Urothelium cell line (cell line): ENCODE measurements at regions not wholly inside any gene's neighbourhood (a gene's known extent, or its start where the extent isn't known, plus 50 kb on each side); places are given as distances from the start of the nearest gene placed in this dataset.
"Not testable (repeated sequence)": the region's sequence is repeated elsewhere in the genome, so short reads cannot be mapped to it uniquely, and the experiment has no call there.

Source experiments
- DNase-seq: peaks from one replicate; pipeline ENCODE4 v3.0.0; 2011; ENCODE audit warnings: low spot score, mixed read lengths
- FAIRE-seq: peaks from 2 replicates; lab custom pipeline; 2011; peaks lifted over from hg19 to GRCh38; lab: Jason Lieb, UNC

- DNase-seq (no peak), FAIRE-seq (peak; percentile 32)
These were observed 393.1 kb upstream of the STEAP1 start for GRCh38 chr7:89761173-89761572.

GRCh38 chr7:89770161-89770560 lies 384.1 kb upstream of the STEAP1 start:
- no peak for FAIRE-seq
- no peak for DNase-seq

- DNase-seq = no peak
- no peak for FAIRE-seq
These were observed 383.1 kb upstream of the STEAP1 start for GRCh38 chr7:89771003-89771636.

GRCh38 chr7:89772276-89772675 lies 382.0 kb upstream of the STEAP1 start:
- DNase-seq (no peak), FAIRE-seq (no peak)

GRCh38 chr7:89773611-89774010 lies 380.7 kb upstream of the STEAP1 start:
- DNase-seq (no peak), FAIRE-seq (no peak)

- FAIRE-seq = no peak
- DNase-seq = no peak
These were observed 378.8 kb upstream of the STEAP1 start for GRCh38 chr7:89775459-89775858.

- no peak for FAIRE-seq
- no peak for DNase-seq
These were observed 377.3 kb upstream of the STEAP1 start for GRCh38 chr7:89776980-89777379.

- no peak for DNase-seq
- no peak for FAIRE-seq
These were observed 376.8 kb upstream of the STEAP1 start for GRCh38 chr7:89777499-89777898.

GRCh38 chr7:89780291-89780690 lies 374.0 kb upstream of the STEAP1 start:
- FAIRE-seq (no peak), DNase-seq (no peak)

GRCh38 chr7:89796481-89796880 lies 357.8 kb upstream of the STEAP1 start:
- FAIRE-seq = no peak
- DNase-seq = no peak

GRCh38 chr7:89797965-89798598 lies 356.2 kb upstream of the STEAP1 start:
- DNase-seq (no peak), FAIRE-seq (peak; percentile 96)

GRCh38 chr7:89798599-89798996 lies 355.7 kb upstream of the STEAP1 start:
- FAIRE-seq = no peak
- DNase-seq = no peak

- FAIRE-seq (no peak), DNase-seq (no peak)
These were observed 353.5 kb upstream of the STEAP1 start for GRCh38 chr7:89800761-89801160.

GRCh38 chr7:89809291-89809690 lies 345.0 kb upstream of the STEAP1 start:
- FAIRE-seq (no peak), DNase-seq (no peak)

- DNase-seq = no peak
- FAIRE-seq = no peak
These were observed 341.2 kb upstream of the STEAP1 start for GRCh38 chr7:89813081-89813480.

GRCh38 chr7:89826121-89826520 lies 328.1 kb upstream of the STEAP1 start:
- DNase-seq = no peak
- no peak for FAIRE-seq

- DNase-seq (no peak), FAIRE-seq (no peak)
These were observed 327.7 kb upstream of the STEAP1 start for GRCh38 chr7:89826557-89826956.

GRCh38 chr7:89837515-89837914 lies 316.8 kb upstream of the STEAP1 start:
- FAIRE-seq (no peak), DNase-seq (peak; percentile 75)

GRCh38 chr7:89839329-89839728 lies 314.9 kb upstream of the STEAP1 start:
- FAIRE-seq = no peak
- DNase-seq = no peak

- DNase-seq (no peak), FAIRE-seq (no peak)
These were observed 308.3 kb upstream of the STEAP1 start for GRCh38 chr7:89845952-89846351.

GRCh38 chr7:89849052-89849451 lies 305.2 kb upstream of the STEAP1 start:
- DNase-seq (no peak), FAIRE-seq (no peak)

GRCh38 chr7:89857053-89857452 lies 297.2 kb upstream of the STEAP1 start:
- peak; percentile 44 for FAIRE-seq
- not testable (repeated sequence) for DNase-seq

GRCh38 chr7:89857767-89858166 lies 296.5 kb upstream of the STEAP1 start:
- DNase-seq = no peak
- FAIRE-seq = no peak
